ENCODE measurements at regions not wholly inside any gene's neighbourhood (a gene's known extent, or its start where the extent isn't known, plus 50 kb on each side); places are given as distances from the start of the nearest gene placed in this dataset.

DNA sequence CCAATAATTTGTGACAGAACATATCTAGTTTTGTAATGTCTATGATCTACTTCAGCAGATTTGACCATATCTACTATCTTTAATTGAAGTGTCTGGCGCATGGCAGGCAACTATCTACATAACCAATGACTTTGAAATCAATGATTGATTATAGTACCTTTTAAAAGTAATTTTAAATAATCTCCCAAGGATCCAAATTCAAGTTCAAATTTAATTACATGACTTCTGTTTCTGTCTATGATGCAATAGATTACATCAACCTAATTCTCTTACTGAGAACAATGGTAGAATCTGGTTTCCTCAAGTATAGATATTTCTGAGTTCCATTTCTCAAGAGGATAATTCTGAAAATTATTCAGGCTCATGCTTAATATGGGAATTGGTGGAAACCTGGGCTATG lies 177.4 kb upstream of the IL15 start:
- TF ChIP-seq, protein P1, sequence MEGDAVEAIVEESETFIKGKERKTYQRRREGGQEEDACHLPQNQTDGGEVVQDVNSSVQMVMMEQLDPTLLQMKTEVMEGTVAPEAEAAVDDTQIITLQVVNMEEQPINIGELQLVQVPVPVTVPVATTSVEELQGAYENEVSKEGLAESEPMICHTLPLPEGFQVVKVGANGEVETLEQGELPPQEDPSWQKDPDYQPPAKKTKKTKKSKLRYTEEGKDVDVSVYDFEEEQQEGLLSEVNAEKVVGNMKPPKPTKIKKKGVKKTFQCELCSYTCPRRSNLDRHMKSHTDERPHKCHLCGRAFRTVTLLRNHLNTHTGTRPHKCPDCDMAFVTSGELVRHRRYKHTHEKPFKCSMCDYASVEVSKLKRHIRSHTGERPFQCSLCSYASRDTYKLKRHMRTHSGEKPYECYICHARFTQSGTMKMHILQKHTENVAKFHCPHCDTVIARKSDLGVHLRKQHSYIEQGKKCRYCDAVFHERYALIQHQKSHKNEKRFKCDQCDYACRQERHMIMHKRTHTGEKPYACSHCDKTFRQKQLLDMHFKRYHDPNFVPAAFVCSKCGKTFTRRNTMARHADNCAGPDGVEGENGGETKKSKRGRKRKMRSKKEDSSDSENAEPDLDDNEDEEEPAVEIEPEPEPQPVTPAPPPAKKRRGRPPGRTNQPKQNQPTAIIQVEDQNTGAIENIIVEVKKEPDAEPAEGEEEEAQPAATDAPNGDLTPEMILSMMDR (IDR thresholded peaks at IDR 0.05): no peak
- TF ChIP-seq POLR2A (IDR thresholded peaks at IDR 0.05) (no peak), POLR2AphosphoS5 (IDR thresholded peaks at IDR 0.05) (no peak), EP300 (IDR thresholded peaks at IDR 0.05; ENCODE audit: low read depth) (no peak)
